SIG-M5 treated with dmso at 0.1 percent for 504 hours (cell line): ENCODE measurements at regions not wholly inside any gene's neighbourhood (a gene's known extent, or its start where the extent isn't known, plus 50 kb on each side); places are given as distances from the start of the nearest gene placed in this dataset.
"Not testable (repeated sequence)": the region's sequence is repeated elsewhere in the genome, so short reads cannot be mapped to it uniquely, and the experiment has no call there.

Experiments
- DNase-seq: peaks from one replicate; lab custom pipeline; 2025; ENCODE audit not compliant: unreplicated experiment; lab: John Stamatoyannopoulos, UW

- DNase-seq: no peak
Measured at GRCh38 chr7:153510674-153511073, 541.5 kb upstream of the DPP6 start.

DNA sequence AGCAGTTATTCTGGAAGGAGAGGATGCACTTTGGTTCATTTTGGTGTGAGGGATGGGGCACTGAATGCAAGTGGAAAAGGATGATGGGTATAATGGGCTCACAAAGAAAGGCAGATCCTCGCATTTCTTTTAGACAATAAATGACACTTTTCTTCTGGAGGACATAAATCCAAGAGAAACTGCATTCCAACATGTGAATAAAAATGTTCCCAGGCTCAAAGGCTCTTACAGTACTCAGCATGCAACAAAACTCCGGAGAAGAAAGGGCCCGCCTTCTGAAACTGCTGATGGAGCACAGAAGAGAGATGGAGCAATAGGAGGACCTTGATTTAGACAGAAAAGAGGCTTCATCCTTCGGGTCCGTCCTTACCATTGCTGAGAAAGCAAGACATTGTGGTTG, 538.2 kb upstream of the DPP6 start:
- no peak for DNase-seq

- no peak for DNase-seq
Measured at GRCh38 chr7:153515359-153515758, 536.8 kb upstream of the DPP6 start.

DNA sequence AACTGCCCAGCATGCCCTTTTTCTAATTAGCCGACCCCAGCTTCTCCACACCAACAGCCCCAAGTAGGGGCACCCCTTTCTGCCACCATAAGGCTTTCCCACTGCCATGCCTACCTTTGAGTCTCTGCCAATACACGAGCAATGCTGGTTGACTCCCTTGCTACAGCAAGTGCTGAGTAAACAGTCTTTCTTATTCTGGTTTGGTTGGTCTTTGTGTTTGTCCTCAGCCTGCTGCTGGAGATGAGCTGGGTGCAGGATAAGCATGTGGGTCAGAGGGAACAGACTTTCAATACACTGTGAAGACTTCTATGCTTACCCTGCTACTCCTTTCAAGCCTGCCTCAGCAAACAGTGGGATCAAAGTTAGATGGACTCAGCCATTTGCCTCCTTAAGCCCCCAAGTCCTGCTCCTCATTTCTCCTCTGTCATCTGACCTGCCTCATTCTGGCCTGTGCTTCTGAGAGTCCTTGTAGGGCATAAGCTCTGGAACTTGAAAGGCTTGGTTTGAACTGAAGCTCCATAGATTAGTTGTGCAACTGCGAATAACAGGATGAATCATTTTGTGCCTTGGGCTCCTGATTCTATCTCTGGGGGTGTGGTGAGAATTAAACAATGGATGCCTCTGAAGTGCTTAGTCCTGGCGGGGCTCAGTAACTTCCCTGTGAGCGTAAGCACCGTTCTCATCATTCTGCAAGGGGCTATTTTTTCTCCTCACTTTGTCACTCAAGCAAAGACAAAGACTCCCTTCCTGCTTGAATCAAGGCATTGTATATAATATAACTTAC, 533.8 kb upstream of the DPP6 start:
- DNase-seq: no peak

DNA sequence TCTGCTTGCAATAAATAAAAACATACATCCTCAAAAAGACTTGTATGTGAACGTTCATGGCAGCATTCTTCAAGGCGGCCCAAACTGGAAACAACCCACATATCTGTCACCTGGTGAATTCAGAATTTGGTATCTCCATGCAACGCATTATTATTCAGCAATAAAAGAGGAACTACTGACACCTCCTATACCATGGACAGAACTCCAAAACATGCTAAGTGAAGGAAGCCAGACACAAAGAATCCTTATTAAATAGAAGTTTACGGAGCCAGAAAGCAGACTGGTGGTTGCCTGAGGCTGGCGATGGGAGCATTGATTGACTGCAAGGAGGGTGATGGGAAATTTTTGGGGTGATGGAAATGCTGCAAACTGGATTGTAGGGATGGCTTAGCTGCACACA, 530.8 kb upstream of the DPP6 start:
- DNase-seq: no peak

DNA sequence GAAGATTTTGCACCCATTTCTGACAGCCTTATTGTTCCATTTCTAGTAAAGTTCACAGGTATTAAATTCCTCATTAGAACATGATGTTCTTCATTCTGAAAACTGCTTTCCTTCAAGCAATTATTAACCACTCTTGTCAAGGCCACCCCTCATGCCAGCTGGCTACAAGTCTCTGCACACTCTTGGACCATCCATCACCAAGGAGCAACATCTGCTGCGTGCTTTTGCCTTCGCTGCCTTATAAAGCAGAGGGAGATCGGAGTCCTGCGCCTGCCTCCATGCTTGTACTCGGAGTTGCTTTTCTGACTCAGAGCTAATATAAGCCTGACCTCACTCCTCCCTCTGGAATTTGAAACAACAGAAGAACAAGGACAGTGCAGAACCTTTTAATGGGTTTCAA, 529.9 kb upstream of the DPP6 start:
- no peak for DNase-seq

- no peak for DNase-seq
Measured at GRCh38 chr7:153523320-153524015, 528.7 kb upstream of the DPP6 start.

DNA sequence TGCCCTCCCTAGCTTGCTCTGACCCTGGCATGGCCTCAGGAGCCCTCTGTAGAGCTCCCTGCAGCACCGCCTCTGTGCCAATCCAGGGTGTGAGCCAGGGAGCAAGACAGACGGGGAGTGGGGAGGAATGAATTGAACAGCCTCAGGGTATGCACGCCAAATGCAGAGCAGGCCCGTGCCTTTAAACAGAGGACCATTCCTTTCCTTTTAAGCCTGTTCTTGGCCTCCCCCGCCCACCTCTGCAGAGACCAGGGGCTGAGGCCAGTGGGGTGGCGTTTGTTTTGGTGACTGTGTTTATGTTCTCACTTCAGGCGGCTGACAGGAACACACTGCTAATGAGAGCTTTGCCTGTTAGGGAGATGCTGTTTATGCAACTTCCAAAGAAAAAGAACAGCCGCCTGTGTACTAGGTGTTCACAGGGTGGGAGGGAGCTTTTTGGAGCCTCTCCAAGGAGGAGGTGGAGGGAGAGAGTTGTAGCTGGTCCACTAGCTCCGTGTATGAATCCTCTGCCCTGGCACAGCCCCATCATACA, 528.1 kb upstream of the DPP6 start:
- no peak for DNase-seq

DNA sequence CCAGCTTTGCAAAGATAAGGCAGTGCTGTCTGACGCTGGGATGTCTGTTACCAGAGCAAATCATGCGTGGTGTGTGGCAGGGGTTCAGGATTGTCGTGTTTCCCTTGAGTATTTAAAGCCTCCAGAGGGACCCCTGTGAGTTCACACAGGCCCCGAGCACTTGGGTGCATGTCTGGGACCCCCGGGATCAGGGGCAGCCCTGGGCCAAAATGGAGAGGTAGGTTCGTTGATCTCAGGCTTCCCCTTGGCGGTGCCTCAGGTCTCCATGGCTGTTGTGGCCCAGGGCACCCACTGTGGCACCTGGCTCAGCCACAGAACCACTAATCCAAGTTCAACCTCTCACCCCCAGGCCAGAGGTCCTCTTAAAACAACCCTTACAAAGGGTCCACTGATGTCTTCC, 523.1 kb upstream of the DPP6 start:
- no peak for DNase-seq

- DNase-seq: no peak
Measured at GRCh38 chr7:153529651-153530165, 522.5 kb upstream of the DPP6 start.

DNA sequence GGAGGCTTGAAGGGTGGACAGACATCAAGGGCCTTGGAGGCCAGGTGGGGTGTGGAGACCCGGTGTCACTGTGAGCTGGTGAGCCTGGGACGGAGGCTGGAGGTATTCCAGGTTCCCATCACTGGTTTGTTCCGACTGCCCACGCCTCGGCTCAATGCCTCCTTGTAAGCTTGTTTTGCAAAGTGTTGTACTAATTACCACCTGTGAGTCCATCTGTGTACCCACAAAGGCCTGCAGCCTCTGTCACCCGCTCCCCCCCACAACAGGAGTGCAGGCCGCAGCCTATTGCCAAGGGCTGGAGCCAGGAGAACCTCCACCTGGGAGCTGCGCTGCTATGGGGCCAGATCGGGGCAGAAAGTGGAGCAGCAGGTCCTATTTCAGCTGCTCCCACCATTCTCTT, 521.8 kb upstream of the DPP6 start:
- no peak for DNase-seq

DNA sequence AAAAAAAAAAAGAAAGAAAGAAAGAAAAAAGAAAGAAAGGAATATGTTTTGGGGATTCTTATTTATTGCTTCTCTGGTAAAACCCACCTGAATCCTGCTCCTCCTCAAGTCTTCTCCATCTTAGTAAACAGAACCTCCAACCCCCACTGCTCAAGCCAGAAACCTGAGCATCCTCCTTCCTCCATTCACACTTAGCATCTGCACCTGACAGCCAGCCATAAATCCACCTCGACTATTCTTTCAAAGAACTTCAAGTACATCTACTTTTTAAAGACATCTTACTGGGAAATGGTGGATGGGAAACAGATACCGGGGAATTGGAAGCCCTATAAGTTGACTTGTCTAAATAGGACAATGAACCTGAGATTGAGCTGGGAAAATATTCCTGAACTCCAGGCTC, 519.9 kb upstream of the DPP6 start:
- DNase-seq: no peak

DNA sequence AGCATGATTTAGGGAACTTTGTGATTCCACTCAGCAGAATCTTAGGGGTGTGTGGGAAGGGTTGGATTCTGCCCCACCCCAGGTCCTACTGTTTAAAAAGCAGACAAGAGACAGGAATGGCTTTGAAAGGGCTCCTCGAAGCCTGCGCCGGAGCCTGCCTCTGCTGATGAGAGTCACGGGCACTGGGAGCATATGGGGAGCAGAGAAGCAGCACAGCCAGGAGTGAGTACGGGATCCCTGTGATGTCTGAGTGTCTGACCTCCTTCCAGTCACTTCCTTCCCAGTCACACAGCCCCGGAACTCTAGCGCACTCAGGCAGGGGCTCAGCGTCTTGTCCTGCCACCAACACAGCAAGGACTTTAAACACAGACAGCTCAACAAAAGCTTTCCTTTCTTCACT, 514.9 kb upstream of the DPP6 start:
- DNase-seq: no peak

DNA sequence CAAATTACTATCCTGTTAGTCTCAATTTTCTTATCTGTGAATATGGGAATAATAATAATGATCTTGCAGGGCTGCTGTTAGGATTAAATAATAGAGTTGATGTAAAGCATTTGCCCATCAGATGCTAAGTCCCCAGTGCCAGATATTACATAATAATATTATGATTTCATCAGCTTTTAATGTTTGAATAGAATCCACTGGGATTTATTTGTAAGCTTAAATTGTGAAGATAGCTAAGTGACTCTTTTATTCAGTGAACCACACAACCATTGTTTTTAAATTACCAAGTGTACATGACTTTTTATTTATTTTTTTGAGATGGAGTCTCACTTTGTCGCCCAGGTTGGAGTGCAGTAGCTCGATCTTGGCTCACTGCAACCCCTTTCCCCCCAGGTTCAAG, 510.3 kb upstream of the DPP6 start:
- no peak for DNase-seq

- DNase-seq: no peak
Measured at GRCh38 chr7:153543232-153543631, 509.0 kb upstream of the DPP6 start.

DNA sequence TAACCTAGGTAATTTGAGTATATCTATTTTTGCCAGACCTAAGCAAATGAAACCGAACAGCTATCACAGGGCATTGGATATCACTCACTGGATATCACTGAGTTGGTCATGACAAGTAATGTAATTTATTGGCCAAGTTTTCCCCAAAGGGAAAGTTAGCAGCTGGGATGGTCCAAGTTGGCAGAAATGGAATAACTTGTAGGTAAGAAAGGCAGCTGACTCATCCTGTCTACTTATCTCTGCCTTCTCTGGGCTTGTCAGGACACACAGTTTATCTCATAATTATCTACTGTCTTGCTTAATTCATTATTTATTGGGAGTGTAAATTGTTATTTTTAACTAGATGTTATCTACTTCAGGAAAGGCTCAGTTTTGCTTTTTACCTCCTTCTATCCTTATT, 502.0 kb upstream of the DPP6 start:
- DNase-seq: no peak

DNA sequence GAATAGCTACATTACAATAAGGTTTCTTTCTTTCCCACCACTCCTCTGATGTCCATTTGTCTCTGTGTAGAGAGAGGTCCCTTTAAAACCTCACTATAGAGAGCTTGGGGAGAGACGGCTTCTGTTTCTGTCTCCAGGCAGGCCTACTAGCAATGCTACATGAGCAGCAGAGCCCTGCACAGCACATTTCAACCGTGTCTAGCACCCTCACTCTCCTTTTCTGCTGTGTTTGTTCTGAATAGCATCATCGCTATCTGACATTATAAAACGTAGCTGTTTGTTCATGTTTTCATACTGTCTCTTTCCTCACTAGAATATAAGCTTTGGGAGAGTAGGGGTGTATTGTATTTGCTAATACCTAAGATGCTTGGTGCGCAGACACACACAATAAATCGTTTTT, 487.8 kb upstream of the DPP6 start:
- no peak for DNase-seq

GRCh38 chr7:153566324-153566723, 485.9 kb upstream of the DPP6 start:
- DNase-seq: no peak

GRCh38 chr7:153567426-153567825, 484.8 kb upstream of the DPP6 start:
- DNase-seq: no peak

DNA sequence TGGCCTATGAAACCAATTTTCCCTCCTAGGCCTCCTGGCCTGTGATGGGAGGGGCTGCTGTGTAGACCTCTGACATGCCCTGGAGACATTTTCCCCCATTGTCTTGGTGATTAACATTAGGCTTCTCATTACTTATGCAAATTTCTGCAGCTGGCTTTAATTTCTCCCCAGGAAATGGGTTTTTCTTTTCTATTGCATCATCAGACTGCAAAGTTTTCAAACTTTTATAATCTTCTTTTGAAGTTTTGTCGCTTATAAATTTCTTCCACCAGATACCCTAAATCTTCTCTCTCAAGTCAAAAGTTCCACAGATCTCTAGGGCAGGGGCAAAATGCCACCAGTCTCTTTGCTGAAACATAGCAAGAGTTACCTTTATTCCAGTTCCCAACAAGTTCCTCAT, 482.7 kb upstream of the DPP6 start:
- DNase-seq: not testable (repeated sequence)

GRCh38 chr7:153576096-153576495, 476.1 kb upstream of the DPP6 start:
- no peak for DNase-seq

- no peak for DNase-seq
Measured at GRCh38 chr7:153581419-153581818, 470.8 kb upstream of the DPP6 start.
